B cell (primary cell): ENCODE measurements at regions not wholly inside any gene's neighbourhood (a gene's known extent, or its start where the extent isn't known, plus 50 kb on each side); places are given as distances from the start of the nearest gene placed in this dataset.

ENCODE experiments used
- EZH2 ChIP-seq: IDR thresholded peaks from 2 replicates; pipeline ENCODE4 v1.6.1; 2012; ENCODE audit warnings: borderline replicate concordance, low read depth, mild to moderate bottlenecking, moderate library complexity, low read length; ENCODE audit not compliant: insufficient read depth, poor library complexity, severe bottlenecking
- TF ChIP-seq, protein P1 (sequence below): fragments of 200-600 bp; IDR thresholded peaks from one replicate; pipeline ENCODE4 v1.8.0; 2022; ENCODE audit warnings: antibody characterized with exemption, mild to moderate bottlenecking

DNA sequence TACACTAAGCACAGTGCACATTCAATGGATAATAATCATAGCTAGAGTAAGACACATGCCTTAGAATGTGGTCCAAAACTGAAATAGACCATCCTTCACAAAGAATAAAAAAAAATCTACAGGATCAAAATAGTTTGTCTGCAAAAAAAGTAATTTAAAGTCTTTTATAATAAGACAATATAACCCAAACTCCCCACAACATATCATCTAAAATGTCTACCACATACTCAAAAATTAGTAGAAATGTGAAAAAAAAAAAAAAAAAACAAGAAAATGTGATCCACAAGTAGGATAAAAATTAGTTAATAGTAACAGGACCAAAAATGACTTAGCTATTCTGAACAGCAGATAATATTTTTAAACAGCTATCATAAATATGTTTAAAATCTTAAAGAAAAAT lies 557.2 kb upstream of the ARID1B start:
- TF ChIP-seq, protein P1, sequence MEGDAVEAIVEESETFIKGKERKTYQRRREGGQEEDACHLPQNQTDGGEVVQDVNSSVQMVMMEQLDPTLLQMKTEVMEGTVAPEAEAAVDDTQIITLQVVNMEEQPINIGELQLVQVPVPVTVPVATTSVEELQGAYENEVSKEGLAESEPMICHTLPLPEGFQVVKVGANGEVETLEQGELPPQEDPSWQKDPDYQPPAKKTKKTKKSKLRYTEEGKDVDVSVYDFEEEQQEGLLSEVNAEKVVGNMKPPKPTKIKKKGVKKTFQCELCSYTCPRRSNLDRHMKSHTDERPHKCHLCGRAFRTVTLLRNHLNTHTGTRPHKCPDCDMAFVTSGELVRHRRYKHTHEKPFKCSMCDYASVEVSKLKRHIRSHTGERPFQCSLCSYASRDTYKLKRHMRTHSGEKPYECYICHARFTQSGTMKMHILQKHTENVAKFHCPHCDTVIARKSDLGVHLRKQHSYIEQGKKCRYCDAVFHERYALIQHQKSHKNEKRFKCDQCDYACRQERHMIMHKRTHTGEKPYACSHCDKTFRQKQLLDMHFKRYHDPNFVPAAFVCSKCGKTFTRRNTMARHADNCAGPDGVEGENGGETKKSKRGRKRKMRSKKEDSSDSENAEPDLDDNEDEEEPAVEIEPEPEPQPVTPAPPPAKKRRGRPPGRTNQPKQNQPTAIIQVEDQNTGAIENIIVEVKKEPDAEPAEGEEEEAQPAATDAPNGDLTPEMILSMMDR, result no peak
- TF ChIP-seq EZH2, result no peak
